ENCODE measurements at regions not wholly inside any gene's neighbourhood (a gene's known extent, or its start where the extent isn't known, plus 50 kb on each side); places are given as distances from the start of the nearest gene placed in this dataset.

DNA sequence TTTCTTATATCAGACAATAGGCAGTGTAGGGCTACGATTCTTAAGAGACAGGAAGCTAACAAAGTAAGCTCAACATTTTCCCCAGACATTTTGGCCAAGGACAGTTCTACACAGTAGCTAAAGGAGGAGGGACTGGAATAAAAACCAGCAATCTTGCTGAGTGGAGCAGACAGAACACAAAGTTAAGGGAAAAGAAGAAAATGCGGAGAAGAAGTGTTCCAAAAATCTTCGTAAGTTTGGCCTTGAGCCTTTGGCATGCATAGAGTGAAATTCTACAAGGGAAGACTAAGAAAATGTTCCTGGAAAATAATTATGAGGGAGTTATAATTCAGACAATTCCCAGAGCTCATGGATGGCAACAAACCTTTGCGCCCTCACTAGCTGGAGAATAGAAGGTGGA is 748.0 kb upstream of the CTNND2 start:
- no peak for TF ChIP-seq CTCF (IDR thresholded peaks at IDR 0.05; ENCODE audit: borderline replicate concordance, control extremely low read depth, extremely low read depth, insufficient read depth, missing control alignments)
- DNase-seq (ENCODE audit: low spot score), result no peak
- in situ Hi-C loops (cut with MboI; ENCODE audit: low sequenced_read_pairs, unreplicated experiment), result no loop called here

- no peak for TF ChIP-seq CTCF (IDR thresholded peaks at IDR 0.05; ENCODE audit: borderline replicate concordance, control extremely low read depth, extremely low read depth, insufficient read depth, missing control alignments)
- in situ Hi-C loops (cut with MboI; ENCODE audit: low sequenced_read_pairs, unreplicated experiment), result no loop called here
- DNase-seq (ENCODE audit: low spot score), result no peak
Measured at GRCh38 chr5:12648558-12648957, 744.3 kb upstream of the CTNND2 start.

- no peak for TF ChIP-seq CTCF (IDR thresholded peaks at IDR 0.05; ENCODE audit: borderline replicate concordance, control extremely low read depth, extremely low read depth, insufficient read depth, missing control alignments)
- in situ Hi-C loops (cut with MboI; ENCODE audit: low sequenced_read_pairs, unreplicated experiment), result no loop called here
Measured at GRCh38 chr5:12647613-12648012, 743.4 kb upstream of the CTNND2 start.

DNA sequence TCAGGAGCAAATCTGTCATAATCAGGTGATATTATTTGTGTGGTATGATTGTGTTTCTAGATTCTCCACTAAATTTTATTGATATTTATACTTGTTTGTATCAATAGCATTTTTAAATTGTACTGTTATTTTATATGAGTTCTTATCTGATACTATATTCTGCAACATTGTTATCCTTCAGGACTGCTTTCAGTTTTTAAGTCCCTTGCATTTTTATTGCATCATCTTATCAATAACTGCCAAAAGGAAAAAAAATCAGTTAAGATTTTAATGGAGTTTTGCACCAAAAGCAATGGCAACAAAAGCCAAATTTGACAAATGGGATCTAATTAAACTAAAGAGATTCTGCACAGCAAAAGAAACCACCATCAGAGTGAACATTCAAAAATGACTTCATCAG is 741.3 kb upstream of the CTNND2 start:
- no peak for TF ChIP-seq CTCF (IDR thresholded peaks at IDR 0.05; ENCODE audit: borderline replicate concordance, control extremely low read depth, extremely low read depth, insufficient read depth, missing control alignments)
- no peak for DNase-seq (ENCODE audit: low spot score)
- in situ Hi-C loops (cut with MboI; ENCODE audit: low sequenced_read_pairs, unreplicated experiment), result no loop called here

More at GRCh38 chr5:12647613-12648012, 743.4 kb upstream of the CTNND2 start:
- DNase-seq (ENCODE audit: low spot score), result no peak

DNA sequence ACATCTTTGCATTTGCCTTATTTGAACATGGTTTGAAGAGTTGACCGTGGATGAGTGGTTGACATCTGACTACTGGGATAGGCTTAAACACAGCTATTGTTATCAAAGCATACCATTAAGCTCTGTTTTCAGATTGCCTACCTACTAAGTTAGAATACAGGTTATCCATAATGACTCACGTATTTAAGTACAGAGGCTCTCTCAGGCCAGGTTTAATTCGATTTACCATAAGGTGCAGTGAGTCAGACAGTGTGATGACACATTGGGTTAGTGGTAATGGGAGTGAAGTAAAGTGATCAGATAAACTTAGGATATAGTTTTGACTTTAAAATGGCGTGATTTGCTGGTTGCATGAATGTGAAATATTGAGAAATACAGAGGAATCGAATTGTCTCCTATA is 732.0 kb upstream of the CTNND2 start:
- TF ChIP-seq CTCF (IDR thresholded peaks at IDR 0.05; ENCODE audit: borderline replicate concordance, control extremely low read depth, extremely low read depth, insufficient read depth, missing control alignments), result no peak
- in situ Hi-C loops (cut with MboI; ENCODE audit: low sequenced_read_pairs, unreplicated experiment), result no loop called here
- no peak for DNase-seq (ENCODE audit: low spot score)

- no peak for TF ChIP-seq CTCF (IDR thresholded peaks at IDR 0.05; ENCODE audit: borderline replicate concordance, control extremely low read depth, extremely low read depth, insufficient read depth, missing control alignments)
- no peak for DNase-seq (ENCODE audit: low spot score)
- in situ Hi-C loops (cut with MboI; ENCODE audit: low sequenced_read_pairs, unreplicated experiment), result no loop called here
Measured at GRCh38 chr5:12626556-12626955, 722.3 kb upstream of the CTNND2 start.

Data from GM13976 (cell line).